ENCODE measurements at regions not wholly inside any gene's neighbourhood (a gene's known extent, or its start where the extent isn't known, plus 50 kb on each side); places are given as distances from the start of the nearest gene placed in this dataset.
"Not testable (repeated sequence)": the region's sequence is repeated elsewhere in the genome, so short reads cannot be mapped to it uniquely, and the experiment has no call there.

DNA sequence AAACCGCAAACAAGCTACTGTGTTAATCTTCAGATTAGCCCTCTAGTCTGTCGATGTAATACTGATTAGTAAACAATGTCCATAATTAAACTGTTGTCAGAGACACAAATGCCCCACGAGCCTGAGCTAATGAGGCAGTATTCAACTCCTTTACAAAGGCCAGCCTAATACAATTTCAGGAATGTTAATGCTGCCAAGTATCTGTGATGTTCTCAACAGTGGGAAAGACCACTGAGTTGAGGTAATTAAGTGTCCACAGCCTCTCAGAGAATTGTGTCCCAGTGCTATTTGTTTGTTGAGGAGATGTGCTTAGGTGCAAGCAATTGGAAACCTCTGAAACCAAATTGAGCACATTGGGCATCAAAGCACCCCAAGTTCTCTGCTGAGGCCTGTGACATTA is 139.4 kb upstream of the CDKN3 start:
- 24% methylated on average over 3 of the region's 3 CpGs for WGBS (ENCODE audit: low lambda C conversion rate, missing lambda C conversion rate)
- no peak overlapping the region for H3K4me2 ChIP-seq
- no peak for DNase-seq (ENCODE audit: low spot score)
- no peak overlapping the region for H2AFZ ChIP-seq
- H3K9me3 ChIP-seq (ENCODE audit: low read depth) = no peaks in the 10 kb centered on the region
- H3K4me3 ChIP-seq = no peak overlapping the region
- TF ChIP-seq EZH2 (IDR thresholded peaks at IDR 0.05; ENCODE audit: borderline replicate concordance) (no peak), CTCF (IDR thresholded peaks at IDR 0.05; ENCODE audit: poor library complexity) (no peak), EZH2phosphoT487 (IDR thresholded peaks at IDR 0.05; ENCODE audit: low read depth, severe bottlenecking, unreplicated experiment) (no peak)
- H3K79me2 ChIP-seq = no peaks in the 10 kb centered on the region
- no peaks in the 10 kb centered on the region for H3K27me3 ChIP-seq
- no peaks in the 10 kb centered on the region for H3K36me3 ChIP-seq (replicated peaks; ENCODE audit: insufficient read depth, low read depth)
- no peak overlapping the region for H3K27ac ChIP-seq
- H3K4me1 ChIP-seq (ENCODE audit: insufficient read depth) = peaks cover 10% of the 10 kb centered on the region
- no peaks in the 10 kb centered on the region for H4K20me1 ChIP-seq (ENCODE audit: insufficient read depth, poor library complexity, severe bottlenecking)
- H3K9me2 ChIP-seq (replicated peaks; ENCODE audit: insufficient read depth) = no peaks in the 10 kb centered on the region

DNA sequence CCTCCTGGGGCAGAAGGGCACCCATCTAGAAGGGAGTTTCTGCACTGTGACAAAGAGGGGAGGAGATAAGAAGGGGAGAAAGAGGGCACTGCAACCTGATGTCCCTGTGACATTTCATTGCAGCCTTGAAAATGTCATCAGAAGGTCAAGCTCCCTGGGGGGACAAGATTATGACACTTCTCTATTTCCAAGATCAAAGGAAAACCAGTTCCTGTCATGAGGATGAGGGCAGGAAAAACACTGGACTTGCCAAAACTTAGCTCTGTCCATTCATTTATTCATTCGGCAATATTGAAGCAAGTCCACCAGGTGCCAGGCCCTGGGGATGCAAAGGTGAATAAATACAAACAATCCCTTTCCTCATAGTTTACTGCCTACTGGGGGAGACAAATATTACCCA is 138.4 kb upstream of the CDKN3 start:
- no peak overlapping the region for H2AFZ ChIP-seq
- no peak for DNase-seq (ENCODE audit: low spot score)
- peaks cover under 1% of the 10 kb centered on the region for H3K4me1 ChIP-seq (ENCODE audit: insufficient read depth)
- TF ChIP-seq EZH2phosphoT487 (IDR thresholded peaks at IDR 0.05; ENCODE audit: low read depth, severe bottlenecking, unreplicated experiment) = no peak
- no peak for TF ChIP-seq EZH2 (IDR thresholded peaks at IDR 0.05; ENCODE audit: borderline replicate concordance)
- TF ChIP-seq CTCF (IDR thresholded peaks at IDR 0.05; ENCODE audit: poor library complexity) = no peak
- H4K20me1 ChIP-seq (ENCODE audit: insufficient read depth, poor library complexity, severe bottlenecking) = no peaks in the 10 kb centered on the region
- no peak overlapping the region for H3K27ac ChIP-seq
- H3K4me2 ChIP-seq = no peak overlapping the region
- H3K36me3 ChIP-seq (replicated peaks; ENCODE audit: insufficient read depth, low read depth) = no peaks in the 10 kb centered on the region
- H3K27me3 ChIP-seq = no peaks in the 10 kb centered on the region
- no peaks in the 10 kb centered on the region for H3K9me2 ChIP-seq (replicated peaks; ENCODE audit: insufficient read depth)
- H3K4me3 ChIP-seq = no peak overlapping the region
- WGBS (ENCODE audit: low lambda C conversion rate, missing lambda C conversion rate) = 86% methylated on average over 1 of the region's 1 CpG
- no peaks in the 10 kb centered on the region for H3K9me3 ChIP-seq (ENCODE audit: low read depth)
- no peaks in the 10 kb centered on the region for H3K79me2 ChIP-seq

GRCh38 chr14:54259821-54260220 is 137.0 kb upstream of the CDKN3 start:
- no peaks in the 10 kb centered on the region for H3K36me3 ChIP-seq (replicated peaks; ENCODE audit: insufficient read depth, low read depth)
- TF ChIP-seq EZH2 (IDR thresholded peaks at IDR 0.05; ENCODE audit: borderline replicate concordance) (no peak), CTCF (IDR thresholded peaks at IDR 0.05; ENCODE audit: poor library complexity) (no peak), EZH2phosphoT487 (IDR thresholded peaks at IDR 0.05; ENCODE audit: low read depth, severe bottlenecking, unreplicated experiment) (no peak)
- DNase-seq (ENCODE audit: low spot score) = no peak
- H3K9me2 ChIP-seq (replicated peaks; ENCODE audit: insufficient read depth) = no peaks in the 10 kb centered on the region
- no peak overlapping the region for H3K27ac ChIP-seq
- H3K79me2 ChIP-seq = no peaks in the 10 kb centered on the region
- no peaks in the 10 kb centered on the region for H4K20me1 ChIP-seq (ENCODE audit: insufficient read depth, poor library complexity, severe bottlenecking)
- no peaks in the 10 kb centered on the region for H3K9me3 ChIP-seq (ENCODE audit: low read depth)
- WGBS (ENCODE audit: low lambda C conversion rate, missing lambda C conversion rate) = 79% methylated on average over 5 of the region's 5 CpGs
- no peaks in the 10 kb centered on the region for H3K4me1 ChIP-seq (ENCODE audit: insufficient read depth)
- H3K27me3 ChIP-seq = no peaks in the 10 kb centered on the region
- no peak overlapping the region for H2AFZ ChIP-seq
- no peak overlapping the region for H3K4me2 ChIP-seq
- H3K4me3 ChIP-seq = no peak overlapping the region

GRCh38 chr14:54261283-54261682 is 135.5 kb upstream of the CDKN3 start:
- no peak overlapping the region for H2AFZ ChIP-seq
- 81% methylated on average over 7 of the region's 7 CpGs for WGBS (ENCODE audit: low lambda C conversion rate, missing lambda C conversion rate)
- no peaks in the 10 kb centered on the region for H3K4me1 ChIP-seq (ENCODE audit: insufficient read depth)
- no peaks in the 10 kb centered on the region for H3K36me3 ChIP-seq (replicated peaks; ENCODE audit: insufficient read depth, low read depth)
- TF ChIP-seq EZH2phosphoT487 (IDR thresholded peaks at IDR 0.05; ENCODE audit: low read depth, severe bottlenecking, unreplicated experiment) = no peak
- TF ChIP-seq EZH2 (IDR thresholded peaks at IDR 0.05; ENCODE audit: borderline replicate concordance) = no peak
- TF ChIP-seq CTCF (IDR thresholded peaks at IDR 0.05; ENCODE audit: poor library complexity) = no peak
- no peak overlapping the region for H3K4me2 ChIP-seq
- no peaks in the 10 kb centered on the region for H3K9me3 ChIP-seq (ENCODE audit: low read depth)
- no peaks in the 10 kb centered on the region for H4K20me1 ChIP-seq (ENCODE audit: insufficient read depth, poor library complexity, severe bottlenecking)
- no peaks in the 10 kb centered on the region for H3K27me3 ChIP-seq
- no peak overlapping the region for H3K4me3 ChIP-seq
- no peaks in the 10 kb centered on the region for H3K9me2 ChIP-seq (replicated peaks; ENCODE audit: insufficient read depth)
- no peak overlapping the region for H3K27ac ChIP-seq
- H3K79me2 ChIP-seq = no peaks in the 10 kb centered on the region
- DNase-seq (ENCODE audit: low spot score) = no peak

DNA sequence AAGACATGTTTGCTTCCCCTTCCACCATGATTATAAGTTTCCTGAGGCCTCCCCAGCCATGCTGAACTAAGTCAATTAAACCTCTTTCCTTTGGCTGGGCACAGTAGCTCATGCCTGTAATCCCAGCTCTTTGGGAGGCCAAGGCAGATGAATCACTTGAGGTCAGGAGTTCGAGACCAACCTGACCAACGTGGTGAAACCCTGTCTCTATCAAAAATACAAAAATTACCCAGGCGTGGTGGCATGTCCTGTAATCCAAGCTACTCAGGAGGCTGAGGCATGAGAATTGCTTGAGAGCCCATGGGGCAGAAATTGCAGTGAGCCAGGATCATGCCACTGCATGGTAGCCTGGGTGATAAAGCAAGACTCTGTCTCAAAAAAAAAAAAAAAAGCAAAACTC is 130.2 kb upstream of the CDKN3 start:
- not testable (repeated sequence) for H3K27ac ChIP-seq; H3K4me2 ChIP-seq; H3K36me3 ChIP-seq (replicated peaks; ENCODE audit: insufficient read depth, low read depth); H3K9me3 ChIP-seq (ENCODE audit: low read depth); H3K9me2 ChIP-seq (replicated peaks; ENCODE audit: insufficient read depth); H4K20me1 ChIP-seq (ENCODE audit: insufficient read depth, poor library complexity, severe bottlenecking); DNase-seq (ENCODE audit: low spot score); H3K79me2 ChIP-seq; H3K27me3 ChIP-seq; H2AFZ ChIP-seq; H3K4me3 ChIP-seq; H3K4me1 ChIP-seq (ENCODE audit: insufficient read depth)
- WGBS (ENCODE audit: low lambda C conversion rate, missing lambda C conversion rate) = 98% methylated on average over 3 of the region's 3 CpGs

Data from hepatocyte (in vitro differentiated cells).